ENCODE measurements at regions not wholly inside any gene's neighbourhood (a gene's known extent, or its start where the extent isn't known, plus 50 kb on each side); places are given as distances from the start of the nearest gene placed in this dataset.

DNA sequence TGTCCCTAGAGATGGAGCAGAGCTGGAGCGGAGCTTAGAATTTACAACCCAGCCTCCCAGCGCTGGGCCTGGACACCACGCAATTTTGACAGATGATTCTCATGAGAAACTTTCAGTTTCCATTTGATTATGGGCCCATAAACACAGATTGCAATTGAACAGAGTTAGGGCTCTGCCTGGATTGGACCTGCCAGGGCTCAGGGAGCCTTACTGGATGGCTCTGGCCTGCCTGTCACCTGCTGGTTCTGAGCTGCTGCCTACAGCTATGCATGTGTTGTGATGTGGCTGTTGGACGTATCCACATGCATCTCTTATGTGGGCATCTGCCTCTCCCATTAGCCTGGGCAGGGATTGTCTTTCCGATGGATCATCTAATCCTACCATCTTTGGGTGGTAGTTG lies 73.4 kb upstream of the SDK2 start:
- TF ChIP-seq PAX5 (IDR thresholded peaks at IDR 0.05; ENCODE audit: insufficient read depth, low read length, severe bottlenecking) (no peak), POLR2A (IDR thresholded peaks at IDR 0.05; ENCODE audit: low read depth, low read length) (no peak), POLR2AphosphoS5 (IDR thresholded peaks at IDR 0.05; ENCODE audit: low read depth, low read length) (no peak), TAF1 (IDR thresholded peaks at IDR 0.05; ENCODE audit: low read depth, low read length) (no peak), POU2F2 (IDR thresholded peaks at IDR 0.05; ENCODE audit: low read depth, low read length) (no peak), SPI1 (IDR thresholded peaks at IDR 0.05; ENCODE audit: low read depth, low read length) (no peak)

Data from GM12891 (cell line).